GM18907 (cell line): ENCODE measurements at regions not wholly inside any gene's neighbourhood (a gene's known extent, or its start where the extent isn't known, plus 50 kb on each side); places are given as distances from the start of the nearest gene placed in this dataset.

Experiments
- ATAC-seq: cut with Tn5 transposase; IDR thresholded peaks from one replicate; pipeline ENCODE4 v1.9.1; 2021; ENCODE audit warnings: mild to moderate bottlenecking, moderate library complexity; ENCODE audit not compliant: unreplicated experiment

DNA sequence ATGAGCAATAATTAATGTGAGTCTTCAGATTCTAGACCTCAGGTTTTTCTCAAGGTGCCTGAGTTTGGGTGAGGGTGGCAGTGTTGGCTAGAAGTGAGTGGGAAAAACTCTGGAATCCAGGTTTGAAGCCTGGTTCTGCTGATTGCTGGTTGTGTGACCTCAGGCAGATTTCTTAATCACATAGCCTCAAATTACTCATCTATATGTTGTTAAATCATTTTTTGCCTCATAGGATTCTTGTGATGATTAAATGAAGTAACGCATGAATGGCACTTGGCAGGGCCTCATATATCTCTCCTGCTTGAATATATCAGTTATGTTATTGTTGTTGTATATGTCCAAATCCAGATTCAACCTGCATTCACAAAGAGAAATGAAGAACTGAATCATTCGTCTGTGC, 60.5 kb downstream of the NR2F2 start:
- no peak for ATAC-seq

DNA sequence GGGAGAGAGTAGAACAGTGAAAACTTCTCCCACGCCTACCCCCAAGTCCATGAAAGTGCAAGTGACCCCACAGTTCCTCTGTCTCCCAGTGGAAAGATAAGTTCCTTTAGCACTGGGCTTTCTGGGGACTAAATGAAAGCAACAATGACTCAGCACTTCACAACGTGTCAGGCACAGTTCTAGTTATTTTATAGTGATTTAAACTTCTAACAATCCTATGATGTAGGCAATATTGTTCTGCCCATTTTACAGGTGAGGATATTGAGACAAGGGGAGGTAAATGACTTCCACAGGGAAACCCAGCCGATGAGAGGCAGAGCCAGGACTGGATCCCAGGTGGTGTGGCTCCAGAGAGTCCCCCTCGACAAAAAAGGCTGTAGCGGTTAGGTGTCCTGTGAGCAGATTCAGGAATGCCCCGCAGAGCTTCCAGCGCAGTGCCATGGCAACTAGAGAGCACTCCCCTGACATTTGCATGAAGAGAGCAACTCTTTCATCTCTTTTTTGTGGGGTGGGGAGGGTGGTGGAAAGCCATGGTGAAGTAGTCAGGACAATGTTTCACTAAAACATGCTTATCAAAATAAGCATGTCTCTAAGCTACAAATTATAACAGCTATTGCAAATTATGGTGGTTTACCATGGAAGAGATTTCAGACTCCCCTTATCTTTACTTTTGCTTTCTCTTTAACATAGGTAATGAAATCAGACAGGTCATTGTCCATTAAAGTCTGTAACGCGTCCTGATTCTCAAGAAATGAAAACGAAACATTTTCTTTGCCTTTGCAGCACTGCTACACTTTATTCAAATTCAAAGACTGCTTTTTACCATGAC, 62.1 kb downstream of the NR2F2 start:
- no peak for ATAC-seq

DNA sequence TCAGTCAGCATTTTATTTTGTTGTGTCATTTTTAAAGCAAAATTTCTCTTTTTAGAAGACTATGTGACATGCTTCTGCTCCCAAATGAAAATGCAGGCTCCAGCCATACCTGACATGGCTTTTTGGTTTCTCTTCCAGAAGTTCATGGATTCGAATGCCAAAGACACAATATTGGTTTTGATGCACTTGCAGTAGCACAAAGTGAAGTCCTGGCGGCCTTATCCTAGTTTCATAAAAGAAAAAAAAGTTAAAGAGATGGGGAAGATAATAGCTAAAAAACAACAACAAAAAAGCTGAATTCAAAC, 62.7 kb downstream of the NR2F2 start:
- no peak for ATAC-seq

DNA sequence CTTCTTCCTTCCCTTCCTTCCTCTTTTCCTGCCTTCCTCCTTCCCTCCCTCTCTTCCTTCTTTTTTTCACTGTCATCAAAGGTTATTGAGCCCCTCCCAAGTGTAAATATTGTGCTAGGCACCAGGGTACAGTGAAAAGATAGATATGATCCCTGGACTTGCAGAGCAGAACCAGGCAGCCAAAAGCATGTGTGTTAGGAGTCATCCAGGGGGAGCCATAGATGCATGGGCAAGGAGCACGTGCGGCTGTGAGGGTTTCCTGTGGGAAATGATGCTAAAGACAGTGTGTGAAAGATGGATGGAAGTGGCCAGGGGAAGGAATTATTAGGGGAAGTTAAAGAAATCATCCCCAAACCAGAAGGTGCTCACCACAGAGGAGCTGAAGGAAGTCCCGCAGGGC, 65.2 kb downstream of the NR2F2 start:
- no peak for ATAC-seq

DNA sequence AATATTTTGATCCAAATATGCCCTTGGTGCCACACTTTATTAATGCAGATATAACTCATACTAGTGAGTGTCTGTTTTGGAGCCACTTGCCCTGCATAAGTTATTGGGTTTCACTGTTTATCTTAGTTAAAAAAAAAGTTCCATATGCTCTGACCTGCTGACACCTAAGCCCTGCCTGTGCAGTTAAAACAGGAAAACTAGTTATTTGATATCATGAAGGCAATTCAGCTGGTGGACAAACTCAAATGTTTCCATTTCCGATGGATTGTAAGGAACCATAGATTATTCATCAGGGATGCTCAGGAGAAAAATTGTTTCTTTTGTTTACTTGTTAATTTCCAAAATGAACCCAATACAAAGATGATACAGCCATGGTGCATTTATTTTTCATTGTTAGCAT, 68.3 kb downstream of the NR2F2 start:
- no peak for ATAC-seq

DNA sequence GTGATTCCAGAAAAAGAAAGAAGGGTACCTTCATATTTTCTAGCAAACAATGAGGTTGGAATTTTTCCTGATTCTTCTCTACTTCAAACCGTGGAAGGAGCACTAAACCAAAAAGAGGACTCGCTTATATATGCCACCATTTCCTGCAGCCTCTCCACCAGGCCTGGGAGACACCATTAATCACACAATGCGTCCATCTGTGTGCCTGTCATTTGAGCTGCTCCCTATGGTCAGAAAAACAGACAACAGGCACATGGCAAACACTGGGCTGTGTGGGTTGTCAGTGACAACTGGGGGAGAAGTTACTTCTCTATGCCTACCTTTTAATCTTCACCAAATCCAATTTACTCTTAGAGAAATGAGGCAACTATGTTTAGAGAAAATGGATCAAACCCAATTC, 71.9 kb downstream of the NR2F2 start:
- no peak for ATAC-seq

DNA sequence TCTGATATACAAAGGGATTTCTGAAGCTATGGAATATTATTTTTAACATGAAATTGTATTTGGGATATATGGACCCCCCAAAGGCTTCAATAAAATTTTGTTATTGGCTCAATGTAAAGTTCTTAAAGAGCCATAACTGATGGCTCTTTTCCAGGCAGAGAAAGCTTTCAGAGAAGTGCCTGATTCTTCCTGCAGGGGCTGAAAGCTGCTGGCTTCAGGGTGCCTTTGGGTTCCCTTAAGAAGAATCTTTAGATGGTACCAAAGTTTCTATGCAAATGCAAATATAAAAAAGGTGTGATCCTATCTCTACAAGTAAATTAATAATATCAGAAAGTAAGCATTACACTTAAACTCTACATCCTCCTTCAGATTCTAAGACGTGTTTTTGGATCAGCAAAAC, 72.6 kb downstream of the NR2F2 start:
- ATAC-seq = no peak

DNA sequence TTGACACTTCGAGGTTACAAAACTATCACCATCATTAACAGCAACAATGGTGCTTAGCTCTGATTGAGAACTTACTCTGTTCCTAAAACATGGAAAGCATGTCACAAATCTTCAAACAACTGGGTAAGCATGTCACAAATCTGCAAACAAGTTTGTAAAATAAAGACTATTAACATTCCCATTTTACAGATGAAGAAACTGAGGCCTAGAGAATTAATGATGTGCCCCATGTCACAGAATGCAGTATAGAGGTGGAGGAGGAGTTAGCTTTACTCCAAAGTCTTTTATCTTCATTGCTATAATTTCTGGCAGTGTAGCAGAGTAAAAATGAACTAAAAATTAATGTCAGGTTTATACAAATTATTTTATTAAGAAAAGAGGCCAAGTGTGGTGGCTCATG, 73.4 kb downstream of the NR2F2 start:
- no peak for ATAC-seq

DNA sequence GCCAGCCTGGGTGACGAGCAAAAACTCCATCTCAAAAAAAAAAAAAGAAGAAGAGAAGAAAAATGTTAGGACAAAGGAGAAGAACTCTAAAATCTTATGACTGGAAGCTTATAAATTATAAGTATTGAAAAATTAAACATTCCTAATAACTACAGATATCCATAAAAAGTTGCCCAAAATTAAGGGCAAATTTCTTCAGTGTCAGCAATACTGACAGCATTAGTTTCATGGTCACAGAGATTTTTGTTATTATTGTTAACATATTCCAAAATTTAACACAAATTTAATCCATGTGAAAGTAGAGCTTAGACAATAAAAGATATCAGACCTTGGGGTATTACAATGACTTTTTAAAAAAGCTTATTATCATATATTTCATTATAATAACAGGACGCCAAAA, 74.1 kb downstream of the NR2F2 start:
- ATAC-seq = no peak

DNA sequence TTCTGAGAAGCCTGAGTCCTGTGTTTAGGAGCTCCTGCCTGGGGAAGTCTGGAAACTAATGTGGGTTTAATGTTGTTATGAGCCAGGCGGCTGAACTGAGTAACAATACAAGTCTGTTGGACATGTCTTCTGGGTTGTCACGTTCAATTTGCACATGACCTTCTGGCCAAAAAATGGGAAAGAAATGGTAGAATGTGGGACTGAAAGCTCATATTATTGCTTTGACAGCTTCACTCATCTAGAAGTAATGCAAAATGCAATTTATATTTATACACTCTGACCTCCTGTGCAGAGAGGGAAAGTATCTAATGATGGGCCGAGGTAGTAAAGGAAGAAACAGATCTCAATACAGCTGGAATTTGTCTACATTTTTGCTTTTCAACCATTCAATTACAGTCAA, 75.8 kb downstream of the NR2F2 start:
- no peak for ATAC-seq

DNA sequence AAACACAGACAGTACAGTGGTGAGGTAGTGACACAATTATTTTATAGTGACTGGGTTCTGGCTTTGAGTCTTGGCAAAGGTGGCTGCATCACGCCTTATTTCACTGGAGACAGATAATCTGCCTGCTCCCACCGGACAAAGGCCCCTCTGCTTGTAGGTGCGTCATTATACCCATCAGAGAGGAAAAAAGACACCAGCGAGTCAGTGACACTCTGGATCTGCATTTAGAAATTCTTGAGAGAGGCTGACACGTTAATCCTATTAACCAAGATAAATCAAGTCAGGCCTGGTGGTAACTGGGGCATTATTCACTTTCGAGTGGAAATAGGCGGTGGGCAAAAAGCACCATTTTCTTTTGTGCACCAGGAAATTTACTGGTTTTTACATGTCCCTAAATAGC, 76.2 kb downstream of the NR2F2 start:
- no peak for ATAC-seq

DNA sequence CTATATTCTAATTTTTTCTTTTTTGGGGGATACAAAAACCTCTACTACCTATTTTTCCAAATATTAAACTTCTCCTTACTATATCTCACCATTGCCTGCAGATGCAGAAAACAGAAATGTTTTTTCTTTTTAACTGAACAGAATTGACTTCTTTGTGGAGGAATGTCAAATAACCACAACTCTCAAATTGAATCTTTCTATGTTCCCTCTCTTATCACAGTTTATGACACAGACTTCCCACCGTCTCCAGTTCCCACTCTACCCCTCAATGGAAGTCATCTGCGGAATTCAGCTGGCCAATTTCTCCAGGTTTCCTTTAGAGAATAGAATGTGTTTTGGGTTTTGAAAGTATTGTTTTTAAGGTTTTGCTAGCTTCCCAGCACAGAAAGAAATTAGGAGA, 77.0 kb downstream of the NR2F2 start:
- no peak for ATAC-seq

DNA sequence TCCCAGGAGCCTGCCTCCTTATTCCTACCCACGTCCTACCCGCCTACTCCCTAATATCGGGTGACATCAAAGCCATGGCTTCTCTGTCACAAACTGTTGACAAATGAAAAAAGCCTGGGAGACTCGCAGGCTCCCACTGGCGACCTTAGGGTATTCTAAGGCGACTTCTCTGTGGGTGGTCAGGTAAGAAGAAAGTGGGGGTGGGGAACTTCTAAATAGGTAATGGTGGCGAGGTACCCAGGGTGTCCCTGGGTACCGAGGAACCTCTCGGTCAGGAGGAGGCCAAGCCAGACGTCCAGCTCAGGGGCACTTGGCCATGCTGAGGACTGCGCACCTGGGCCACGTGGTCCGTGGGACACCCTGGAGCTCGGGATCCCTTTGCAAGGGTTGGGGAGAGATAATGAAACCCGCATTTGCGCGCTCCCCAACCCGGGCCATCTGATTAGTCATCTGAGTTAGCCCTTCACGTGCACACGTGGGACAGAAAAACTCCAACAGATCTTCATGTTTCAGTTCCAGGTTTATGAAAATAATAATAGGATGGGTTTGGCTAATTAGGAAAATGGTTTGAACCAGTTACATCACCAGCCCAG, 78.2 kb downstream of the NR2F2 start:
- no peak for ATAC-seq

DNA sequence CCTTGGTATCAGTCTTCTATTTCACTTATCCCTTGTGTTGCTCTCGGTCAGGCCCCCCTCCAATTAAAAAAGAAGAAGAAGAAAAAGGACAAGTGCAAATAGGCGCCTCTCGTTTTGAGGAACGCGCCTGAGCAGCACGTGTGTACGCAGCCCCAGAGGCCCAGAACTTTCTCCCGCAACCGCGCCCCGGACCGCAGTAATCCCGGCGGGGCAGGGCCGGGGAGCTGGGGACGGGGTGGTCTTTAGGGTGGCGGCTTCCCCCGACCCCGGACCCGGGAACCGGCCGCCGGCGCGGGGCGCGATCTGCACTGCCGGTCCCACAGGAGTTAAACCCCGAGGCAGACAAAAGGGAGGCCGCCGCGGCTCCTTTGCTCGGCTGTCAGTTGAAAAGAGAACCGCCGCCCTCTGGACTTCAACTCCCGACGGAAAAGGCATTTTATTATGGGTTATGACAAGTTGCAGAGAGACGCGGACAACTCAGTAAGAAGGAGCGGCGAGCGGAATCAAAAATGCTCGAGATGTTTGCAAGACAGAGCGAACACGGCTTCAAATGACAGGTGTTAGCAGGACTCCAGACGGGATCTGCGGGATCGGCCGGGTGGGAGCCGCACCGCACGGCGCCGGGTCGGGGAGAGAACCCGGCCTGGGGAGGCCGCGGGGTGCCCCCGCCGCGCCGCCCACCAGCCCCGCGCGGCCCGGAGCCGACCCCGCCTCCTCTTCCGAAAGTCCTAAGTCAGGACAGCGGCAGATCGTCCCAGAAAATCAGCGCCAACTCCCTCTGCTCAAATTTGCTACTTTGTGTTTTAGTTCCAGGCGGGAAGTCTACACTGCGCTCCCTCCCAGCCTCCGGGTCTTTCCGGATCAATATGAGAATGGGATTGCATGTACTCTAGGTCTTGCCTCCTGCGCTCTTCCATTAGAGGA, 79.0 kb downstream of the NR2F2 start:
- no peak for ATAC-seq

DNA sequence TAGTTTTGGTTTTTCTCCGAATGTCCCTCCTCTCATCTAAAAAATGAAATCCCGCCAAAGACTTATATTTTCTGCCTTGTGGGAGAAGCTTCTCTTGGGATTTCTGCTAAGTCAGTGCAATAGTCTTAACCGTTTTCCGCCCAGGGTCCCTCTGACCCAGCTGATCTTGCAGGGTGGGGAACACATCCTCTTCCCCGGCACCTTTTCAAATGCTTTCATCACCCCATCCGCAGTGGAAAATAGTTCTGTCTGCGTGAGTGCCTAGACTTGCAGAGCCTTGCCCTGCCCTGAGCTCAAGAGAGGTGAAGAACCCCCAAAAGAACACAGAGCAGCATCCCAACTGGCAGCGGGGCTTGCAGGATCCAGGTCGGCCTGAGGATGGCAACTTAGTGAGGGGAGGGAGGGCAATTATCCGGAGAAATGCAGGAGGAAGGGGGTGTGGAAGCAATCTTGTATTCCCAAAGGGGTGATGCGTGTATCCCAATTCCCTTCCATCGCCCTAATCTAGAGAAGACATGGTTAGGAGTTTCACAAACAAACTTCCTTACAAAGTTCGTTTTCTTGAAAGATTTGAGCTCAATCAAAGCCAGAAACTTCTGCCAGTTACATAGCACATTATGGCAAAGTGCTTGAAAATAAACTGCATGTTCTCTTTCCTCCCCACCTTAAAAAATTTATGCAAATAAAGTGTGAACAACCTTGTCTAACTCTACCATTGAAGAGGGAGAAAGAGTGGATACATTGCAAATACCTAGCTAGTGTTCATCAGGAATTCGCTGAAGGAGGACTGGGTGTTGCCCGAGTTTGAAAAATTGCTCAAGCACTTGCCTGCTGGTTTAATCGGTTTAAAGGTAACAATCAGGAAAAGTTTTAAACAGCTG, 79.9 kb downstream of the NR2F2 start:
- ATAC-seq = no peak

DNA sequence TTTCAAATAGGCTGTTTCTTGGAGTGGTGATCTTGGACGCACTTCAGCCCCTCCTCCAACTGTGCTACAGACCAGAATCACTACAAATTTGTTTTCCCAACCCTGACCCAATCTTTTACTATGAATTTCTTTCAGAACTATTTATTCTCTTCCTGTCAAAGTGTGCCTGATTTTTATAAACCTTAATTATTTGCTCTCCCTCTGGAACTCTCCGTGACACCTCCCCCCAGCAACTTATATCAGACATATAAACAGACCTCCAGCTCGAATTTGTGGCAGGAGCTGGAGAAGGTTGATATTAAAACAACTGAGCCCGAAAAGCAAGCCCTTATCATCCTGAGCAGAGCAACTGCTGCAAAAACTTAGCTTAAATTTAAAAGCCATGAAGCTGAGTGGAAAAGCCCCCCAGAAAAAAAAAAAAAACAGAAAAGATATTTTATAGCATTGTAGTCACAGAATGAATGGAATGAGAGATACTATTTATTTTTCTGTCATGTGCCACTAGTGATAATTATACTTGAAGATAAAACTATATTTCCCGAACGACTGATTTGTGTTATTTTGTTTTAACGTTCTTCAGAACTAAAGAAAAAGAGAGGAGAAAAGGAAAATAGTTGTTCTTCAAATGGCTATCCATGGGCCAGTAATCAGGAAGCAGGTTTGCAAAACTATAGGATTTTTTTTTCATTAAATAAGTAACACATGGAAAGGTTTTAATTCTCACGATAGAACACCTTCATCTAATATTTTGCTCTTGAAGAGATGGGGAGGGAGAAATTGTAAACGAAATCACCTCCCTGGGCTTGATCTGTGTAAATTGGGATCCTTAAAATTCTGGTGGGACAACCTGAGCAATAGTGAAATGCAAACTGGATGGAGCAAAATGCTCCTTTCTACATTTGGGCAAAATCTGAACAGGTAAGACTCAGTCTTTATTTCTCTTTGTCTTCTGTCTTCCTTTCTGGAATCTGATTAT, 80.8 kb downstream of the NR2F2 start:
- no peak for ATAC-seq

DNA sequence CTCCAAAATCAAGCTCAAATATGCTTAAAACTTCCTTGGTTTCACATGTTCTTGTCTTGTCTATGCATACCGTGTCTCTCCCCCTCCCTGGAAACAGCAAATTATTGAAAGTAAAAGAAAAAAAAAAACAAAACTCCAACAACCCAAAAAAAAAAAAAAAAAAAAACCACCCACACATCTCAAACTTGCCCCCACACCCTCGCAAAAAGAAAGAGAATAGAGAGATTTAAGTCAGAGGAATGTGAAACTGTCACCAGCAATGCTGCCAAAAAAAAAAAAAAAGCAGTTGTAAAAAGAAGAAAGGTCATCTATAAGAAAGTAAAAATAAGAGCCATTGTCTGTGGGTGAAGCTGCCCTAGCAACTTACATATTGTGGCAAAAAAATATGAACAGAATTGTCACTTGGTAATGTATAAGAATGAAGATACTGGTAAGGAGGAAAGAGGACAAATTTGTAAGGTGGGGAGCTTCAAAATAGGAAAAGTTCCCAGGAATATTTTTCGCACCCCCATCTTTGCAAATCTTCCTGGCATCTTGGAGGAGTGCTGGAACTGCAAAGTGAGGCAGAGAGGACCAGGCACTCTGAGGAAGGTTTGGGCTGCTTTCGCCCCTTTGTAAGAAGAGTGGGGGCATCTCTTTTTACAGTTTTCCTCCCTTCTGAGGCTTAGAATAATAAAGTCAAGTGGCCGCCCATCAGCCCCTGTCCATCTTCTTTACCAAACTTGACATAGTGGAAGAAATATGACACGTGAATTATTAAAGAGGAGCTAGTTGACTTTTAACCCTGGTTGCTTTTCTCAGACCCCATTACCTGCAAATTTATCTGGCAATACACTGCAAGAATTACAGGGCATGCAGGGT, 81.8 kb downstream of the NR2F2 start:
- ATAC-seq = no peak

DNA sequence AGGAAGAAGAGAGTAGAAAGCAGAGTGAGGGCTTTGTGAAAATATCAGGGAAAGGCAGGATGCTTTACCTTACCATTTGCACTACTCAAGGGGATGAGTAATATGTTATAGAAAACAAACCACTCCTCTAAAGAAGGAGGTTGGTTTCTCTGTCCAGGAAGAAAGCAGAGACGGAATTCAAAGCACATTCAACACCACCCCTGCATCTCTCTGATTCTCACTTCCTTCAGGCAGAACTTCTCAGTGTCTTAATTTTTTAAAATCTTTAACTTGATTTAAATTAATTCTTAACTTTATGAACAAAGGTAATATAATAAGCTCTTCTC, 82.4 kb downstream of the NR2F2 start:
- ATAC-seq = no peak

DNA sequence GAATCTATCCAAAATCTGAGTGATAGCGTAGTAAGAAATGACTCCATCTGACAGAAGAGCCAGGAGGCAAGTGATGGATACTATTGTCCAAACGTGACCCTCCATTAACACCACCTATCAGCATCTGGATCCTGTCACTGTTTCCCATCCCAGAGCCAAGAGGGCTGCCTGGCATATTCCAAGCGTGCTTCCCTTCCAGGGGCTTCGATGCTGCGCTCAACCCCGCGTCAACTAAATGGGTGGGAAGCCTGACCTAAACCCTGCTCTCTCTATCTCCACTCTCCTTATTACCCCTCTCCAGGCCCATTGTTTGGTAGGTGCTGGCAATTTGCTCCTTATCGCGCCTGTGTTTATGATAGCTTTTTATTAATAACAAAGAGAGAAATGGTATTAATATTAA, 83.2 kb downstream of the NR2F2 start:
- ATAC-seq = no peak
